H9 (cell line): ENCODE measurements at regions not wholly inside any gene's neighbourhood (a gene's known extent, or its start where the extent isn't known, plus 50 kb on each side); places are given as distances from the start of the nearest gene placed in this dataset.
A peak's percentile ranks its signal among the peaks of the same experiment; 100 is the strongest.

ENCODE experiments used
- DNase-seq: peaks from one replicate; pipeline ENCODE4 v3.0.0-alpha.2; 2017
- H2AFZ ChIP-seq: one replicate; pipeline ENCODE4 v1.6.1; 2013; ENCODE audit warnings: mild to moderate bottlenecking, low read length, control low read depth, moderate library complexity
- H2AK5ac ChIP-seq: 2 replicates; pipeline ENCODE4 v1.6.1; 2013; ENCODE audit warnings: low read length, control low read depth, mixed read lengths; ENCODE audit not compliant: insufficient read length
- H2BK120ac ChIP-seq: one replicate; pipeline ENCODE4 v1.6.1; 2013; ENCODE audit warnings: low read depth, mild to moderate bottlenecking, low read length, control low read depth, inconsistent platforms; ENCODE audit not compliant: poor library complexity, severe bottlenecking
- H2BK12ac ChIP-seq: 2 replicates; pipeline ENCODE4 v1.6.1; 2013; ENCODE audit warnings: low read length, control low read depth, mixed read lengths, low read depth; ENCODE audit not compliant: insufficient read length
- H2BK15ac ChIP-seq: 2 replicates; pipeline ENCODE4 v1.6.1; 2013; ENCODE audit warnings: low read depth, low read length, control low read depth
- H2BK20ac ChIP-seq: one replicate; pipeline ENCODE4 v1.6.1; 2013; ENCODE audit warnings: low read depth, mild to moderate bottlenecking, low read length, control low read depth, inconsistent platforms; ENCODE audit not compliant: poor library complexity, severe bottlenecking
- H2BK5ac ChIP-seq: 2 replicates; pipeline ENCODE4 v1.6.1; 2013; ENCODE audit warnings: low read length, control low read depth, mixed read lengths; ENCODE audit not compliant: insufficient read length
- H3K14ac ChIP-seq: 2 replicates; pipeline ENCODE4 v1.6.1; 2013; ENCODE audit warnings: low read length, control low read depth; ENCODE audit not compliant: insufficient read depth
- H3K18ac ChIP-seq: 2 replicates; pipeline ENCODE4 v1.6.1; 2013; ENCODE audit warnings: low read depth, mild to moderate bottlenecking, mixed read lengths, low read length, control low read depth; ENCODE audit not compliant: insufficient read length
- H3K23ac ChIP-seq: 2 replicates; pipeline ENCODE4 v1.6.1; 2013; ENCODE audit warnings: low read length, control low read depth, mixed read lengths, low read depth; ENCODE audit not compliant: insufficient read length
- H3K23me2 ChIP-seq: 2 replicates; pipeline ENCODE4 v1.6.1; 2013; ENCODE audit warnings: low read depth, mild to moderate bottlenecking, mixed read lengths, low read length, control low read depth; ENCODE audit not compliant: insufficient read length, poor library complexity, severe bottlenecking
- H3K27ac ChIP-seq: 2 replicates; pipeline ENCODE4 v1.5.1; 2013; ENCODE audit warnings: low read length, control low read depth, mixed read lengths, low read depth; ENCODE audit not compliant: insufficient read length
- H3K27me3 ChIP-seq: 2 replicates; pipeline ENCODE4 v1.6.1; 2013; ENCODE audit warnings: low read length, control low read depth, inconsistent platforms; ENCODE audit not compliant: insufficient read depth
- H3K4ac ChIP-seq: 2 replicates; pipeline ENCODE4 v1.6.1; 2013; ENCODE audit warnings: low read depth, mild to moderate bottlenecking, control low read depth, inconsistent platforms, low read length, moderate library complexity
- H3K4me1 ChIP-seq: 2 replicates; pipeline ENCODE4 v1.6.1; 2013; ENCODE audit warnings: low read length, control low read depth, inconsistent platforms; ENCODE audit not compliant: insufficient read depth
- H3K4me2 ChIP-seq: 2 replicates; pipeline ENCODE4 v1.6.1; 2013; ENCODE audit warnings: low read length, control low read depth, mixed read lengths; ENCODE audit not compliant: insufficient read length, insufficient read depth
- H3K56ac ChIP-seq: 2 replicates; pipeline ENCODE4 v1.6.1; 2013; ENCODE audit warnings: low read depth, mild to moderate bottlenecking, mixed read lengths, low read length, control low read depth; ENCODE audit not compliant: insufficient read length
- H3K79me1 ChIP-seq: 2 replicates; pipeline ENCODE4 v1.6.1; 2013; ENCODE audit warnings: low read depth, mild to moderate bottlenecking, moderate library complexity, low read length, control low read depth, inconsistent platforms; ENCODE audit not compliant: insufficient read depth, poor library complexity, severe bottlenecking
- H3K79me2 ChIP-seq: 2 replicates; pipeline ENCODE4 v1.6.1; 2013; ENCODE audit warnings: low read length, control low read depth, inconsistent platforms; ENCODE audit not compliant: insufficient read depth
- H3K9ac ChIP-seq: 2 replicates; pipeline ENCODE4 v1.6.1; 2013; ENCODE audit warnings: low read length, control low read depth, mixed read lengths; ENCODE audit not compliant: insufficient read length; ENCODE audit errors: extremely low read depth
- H3K9me3 ChIP-seq: one replicate; pipeline ENCODE4 v1.6.1; 2013; ENCODE audit warnings: low read depth, low read length, inconsistent platforms; ENCODE audit not compliant: control insufficient read depth
- H3T11ph ChIP-seq: one replicate; pipeline ENCODE4 v1.6.1; 2013; ENCODE audit warnings: mild to moderate bottlenecking, low read length, control low read depth, inconsistent platforms
- H4K20me1 ChIP-seq: one replicate; pipeline ENCODE4 v1.6.1; 2013; ENCODE audit not compliant: control insufficient read depth, insufficient read length, insufficient read depth
- H4K5ac ChIP-seq: 2 replicates; pipeline ENCODE4 v1.6.1; 2013; ENCODE audit warnings: low read depth, mild to moderate bottlenecking, mixed read lengths, low read length, control low read depth; ENCODE audit not compliant: insufficient read length
- H4K8ac ChIP-seq: replicated peaks from 2 replicates; pipeline ENCODE4 v1.6.1; 2013; ENCODE audit warnings: low read length, control low read depth, mixed read lengths, low read depth; ENCODE audit not compliant: insufficient read length
- H4K91ac ChIP-seq: 2 replicates; pipeline ENCODE4 v1.6.1; 2013; ENCODE audit warnings: low read depth, mild to moderate bottlenecking, moderate library complexity, mixed read lengths, low read length, control low read depth; ENCODE audit not compliant: insufficient read length
- H3K27ac Mint-ChIP-seq, 3 experiments: 2 replicates in 2 of 3; 3 replicates in 1 of 3; pipeline ENCODE4 v1.8.0; 2020 to 2021; ENCODE audit warnings: mixed read lengths in 3 of 3, mild to moderate bottlenecking in 1 of 3, moderate library complexity in 1 of 3
- H3K27me3 Mint-ChIP-seq: 2 replicates; pipeline ENCODE4 v1.8.0; 2021; ENCODE audit warnings: low read depth, mild to moderate bottlenecking, moderate library complexity, mixed read lengths
- H3K36me3 Mint-ChIP-seq, 3 experiments: 2 replicates in 2 of 3; 3 replicates in 1 of 3; pipeline ENCODE4 v1.8.0; 2020 to 2021; ENCODE audit warnings: low read depth in 3 of 3, mixed read lengths in 3 of 3; ENCODE audit not compliant: insufficient read depth in 1 of 3
- H3K4me1 Mint-ChIP-seq, 2 experiments: 2 replicates each; pipeline ENCODE4 v1.8.0; 2020; ENCODE audit warnings: mixed read lengths in 2 of 2
- H3K4me3 Mint-ChIP-seq, 2 experiments: 2 replicates in 1 of 2; 3 replicates in 1 of 2; pipeline ENCODE4 v1.8.0; 2020 to 2021; ENCODE audit warnings: mild to moderate bottlenecking in 2 of 2, mixed read lengths in 2 of 2, moderate library complexity in 1 of 2
- H3K9me3 Mint-ChIP-seq, 2 experiments: 2 replicates in 1 of 2; 3 replicates in 1 of 2; pipeline ENCODE4 v1.8.0; 2020; ENCODE audit warnings: mild to moderate bottlenecking in 2 of 2, mixed read lengths in 2 of 2, moderate library complexity in 1 of 2
- CTCF ChIP-seq: fragments of 200-600 bp; sonication (generic); conservative IDR thresholded peaks from 3 replicates; pipeline ENCODE4 v1.8.0; 2021; ENCODE audit warnings: antibody characterized with exemption, mild to moderate bottlenecking
- WGBS: extraction: QIAGEN DNeasy Blood & Tissue Kit; methylation state at CpG from one replicate; pipeline ENCODE4 v1.1.7; 2013; ENCODE audit warnings: missing lambda C conversion rate, low lambda C conversion rate, mixed read lengths; ENCODE audit not compliant: insufficient read length; ENCODE audit errors: extremely low coverage; 5-methylcytosine and 5-hydroxymethylcytosine counted together

GRCh38 chr3:35864871-35865270 is 225.5 kb downstream of the ARPP21 start:
- Histone ChIP-seq H3K23me2 (no peaks in the 10 kb centered on the region), H3K14ac (no peak overlapping the region), H3K27ac (no peak overlapping the region), H3K9ac (no peak overlapping the region), H2BK5ac (no peak overlapping the region), H4K5ac (no peak overlapping the region), H2BK15ac (no peak overlapping the region), H4K20me1 (no peaks in the 10 kb centered on the region), H2BK12ac (no peak overlapping the region), H3K27me3 (no peaks in the 10 kb centered on the region), H3K79me1 (no peaks in the 10 kb centered on the region), H3K18ac (no peak overlapping the region), H4K8ac (no peak overlapping the region), H4K91ac (no peak overlapping the region), H3K56ac (no peak overlapping the region), H2AK5ac (no peak overlapping the region), H3T11ph (no peak overlapping the region), H3K23ac (no peak overlapping the region), H3K4me1 (no peaks in the 10 kb centered on the region), H2BK20ac (no peak overlapping the region), H3K9me3 (no peaks in the 10 kb centered on the region), H2BK120ac (no peak overlapping the region), H3K4me2 (no peak overlapping the region), H3K79me2 (no peaks in the 10 kb centered on the region), H3K4ac (no peak overlapping the region), H2AFZ (no peak overlapping the region)
- Mint-ChIP-seq H3K27me3 (no peaks in the 10 kb centered on the region), H3K4me3 (no peak overlapping the region), H3K4me1 (peaks cover 2 to 3% of the 10 kb centered on the region in 2 experiments; a peak in 2 of 4 replicates), H3K9me3 (no peaks in the 10 kb centered on the region), H3K36me3 (no peaks in the 10 kb centered on the region), H3K27ac (no peak overlapping the region)
- no CpG with 5 or more reads among the region's 2 CpGs for WGBS
- peak; percentile 19 for DNase-seq
- TF ChIP-seq CTCF = peak; percentile 40; the same call in 2 of the 3 replicates
